Caki2 (cell line): ENCODE measurements at regions not wholly inside any gene's neighbourhood (a gene's known extent, or its start where the extent isn't known, plus 50 kb on each side); places are given as distances from the start of the nearest gene placed in this dataset.
"Not testable (repeated sequence)": the region's sequence is repeated elsewhere in the genome, so short reads cannot be mapped to it uniquely, and the experiment has no call there.

ENCODE experiments used
- DNase-seq: peaks from one replicate; pipeline ENCODE4 v3.0.0-alpha.2; 2015; ENCODE audit warnings: low read depth
- in situ Hi-C: cut with HindIII; loops from 2 replicates; pipeline ENCODE4 v1.10.0; 2016; ENCODE audit warnings: low sequenced_read_pairs, low pct_unique_long_range_greater_than_20kb, mixed read lengths

GRCh38 chr10:32217216-32217615 is 129.7 kb downstream of the EPC1 start:
- in situ Hi-C loops, result no loop called here
- DNase-seq, result no peak

- in situ Hi-C loops, DNase-seq: not testable (repeated sequence)
Measured at GRCh38 chr10:32213838-32214237, 133.1 kb downstream of the EPC1 start.

GRCh38 chr10:32211046-32211363 is 136.0 kb downstream of the EPC1 start:
- in situ Hi-C loops, result no loop called here
- DNase-seq, result no peak

- in situ Hi-C loops, result no loop called here
- DNase-seq, result peak; percentile 12
Measured at GRCh38 chr10:32210306-32211045, 136.5 kb downstream of the EPC1 start.

GRCh38 chr10:32208005-32208404 is 139.0 kb downstream of the EPC1 start:
- DNase-seq, in situ Hi-C loops: not testable (repeated sequence)

- in situ Hi-C loops, result no loop called here
- peak; percentile 3 for DNase-seq
Measured at GRCh38 chr10:32207544-32207943, 139.4 kb downstream of the EPC1 start.

GRCh38 chr10:32205670-32206069 is 141.3 kb downstream of the EPC1 start:
- in situ Hi-C loops, result no loop called here
- peak; percentile 13 for DNase-seq

GRCh38 chr10:32204606-32205005 is 142.4 kb downstream of the EPC1 start:
- in situ Hi-C loops, result no loop called here
- DNase-seq, result no peak

- in situ Hi-C loops, result no loop called here
Measured at GRCh38 chr10:32199714-32200394, 143.6 kb upstream of the KIF5B start.

GRCh38 chr10:32197423-32197822 is 141.2 kb upstream of the KIF5B start:
- DNase-seq, result no peak
- in situ Hi-C loops, result no loop called here

More at GRCh38 chr10:32199714-32200394, 143.6 kb upstream of the KIF5B start:
- no peak for DNase-seq

- DNase-seq, result peak; percentile 39
- in situ Hi-C loops, result no loop called here
Measured at GRCh38 chr10:32190890-32191491, 134.8 kb upstream of the KIF5B start.

GRCh38 chr10:32189400-32190084 is 133.3 kb upstream of the KIF5B start:
- in situ Hi-C loops, result no loop called here
- DNase-seq, result peak; percentile 70

- in situ Hi-C loops, DNase-seq: not testable (repeated sequence)
Measured at GRCh38 chr10:32188601-32189000, 132.4 kb upstream of the KIF5B start.

GRCh38 chr10:32187686-32188085 is 131.5 kb upstream of the KIF5B start:
- in situ Hi-C loops, result no loop called here
- no peak for DNase-seq

GRCh38 chr10:32183652-32184051 is 127.4 kb upstream of the KIF5B start:
- DNase-seq, result not testable (repeated sequence)

GRCh38 chr10:32182476-32182875 is 126.3 kb upstream of the KIF5B start:
- DNase-seq, result no peak
- in situ Hi-C loops, result no loop called here

More at GRCh38 chr10:32183652-32184051, 127.4 kb upstream of the KIF5B start:
- in situ Hi-C loops, result not testable (repeated sequence)

GRCh38 chr10:32180390-32181280 is 124.4 kb upstream of the KIF5B start:
- no peak for DNase-seq
- in situ Hi-C loops, result no loop called here

GRCh38 chr10:32179836-32180235 is 123.6 kb upstream of the KIF5B start:
- in situ Hi-C loops, result no loop called here
- no peak for DNase-seq
